GM20431 (cell line): ENCODE measurements at regions not wholly inside any gene's neighbourhood (a gene's known extent, or its start where the extent isn't known, plus 50 kb on each side); places are given as distances from the start of the nearest gene placed in this dataset.

Source experiments
- in situ Hi-C: fragments of 300-500 bp; cut with MseI, MboI; formaldehyde crosslinking; loops from one replicate; pipeline ENCODE4 v1.15.0; 2020; ENCODE audit warnings: low sequenced_read_pairs; ENCODE audit not compliant: unreplicated experiment

DNA sequence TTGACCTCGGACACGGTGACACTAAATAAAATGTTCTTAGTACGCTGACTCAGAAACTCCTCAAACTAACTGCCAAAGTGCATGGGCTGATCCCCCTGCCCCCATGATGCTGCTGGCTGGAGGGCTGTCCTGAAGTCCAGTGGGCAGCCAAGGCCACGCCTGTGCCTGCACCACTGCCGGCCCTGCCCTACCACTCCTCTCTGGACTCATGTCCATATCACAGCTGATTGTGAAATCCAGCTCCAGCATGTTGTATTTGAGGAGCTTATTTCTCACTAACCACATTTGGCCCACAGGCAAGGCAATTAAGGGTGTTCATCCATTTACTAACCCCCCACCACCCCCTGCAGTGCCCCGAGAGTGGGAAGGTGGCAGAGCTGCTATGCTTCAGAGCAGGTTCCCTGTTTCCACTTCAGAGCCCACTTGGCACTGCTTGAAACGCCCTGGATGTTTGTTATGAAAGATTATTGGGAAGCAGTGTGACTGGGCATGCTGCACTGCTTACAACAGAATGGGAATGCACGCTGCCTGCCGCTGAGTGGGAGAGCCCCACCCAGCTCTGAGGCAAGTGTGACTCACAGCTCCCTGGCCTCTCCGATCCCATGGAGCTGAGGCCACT is 114.0 kb downstream of the UQCRFS1 start:
- in situ Hi-C loops = no loop called here

- in situ Hi-C loops = no loop called here
Measured at GRCh38 chr19:29098091-29098490, 114.9 kb downstream of the UQCRFS1 start.

DNA sequence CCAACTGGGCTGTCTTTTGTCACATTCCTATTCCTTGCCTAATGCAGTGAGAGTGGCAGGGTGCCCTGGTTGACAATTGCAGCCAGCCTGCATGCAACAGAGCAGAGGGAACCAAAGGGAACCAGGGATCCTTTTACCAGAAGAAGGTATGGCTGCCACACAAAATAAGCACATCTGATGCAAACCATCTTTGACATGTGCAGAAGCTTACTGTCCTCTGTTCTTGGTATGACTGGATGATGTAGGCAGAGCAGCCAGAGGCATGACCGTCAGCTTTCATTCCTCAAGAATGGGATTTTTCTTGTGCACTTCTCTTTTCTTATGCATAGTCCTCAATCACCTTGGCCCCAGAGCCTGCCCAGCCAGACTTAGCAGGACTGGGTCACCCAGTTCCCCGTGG is 116.1 kb downstream of the UQCRFS1 start:
- in situ Hi-C loops = no loop called here

GRCh38 chr19:29093553-29093908 is 119.4 kb downstream of the UQCRFS1 start:
- in situ Hi-C loops = no loop called here

- in situ Hi-C loops = no loop called here
Measured at GRCh38 chr19:29092712-29093552, 120.0 kb downstream of the UQCRFS1 start.

GRCh38 chr19:29090783-29091526 is 122.0 kb downstream of the UQCRFS1 start:
- in situ Hi-C loops = no loop called here

DNA sequence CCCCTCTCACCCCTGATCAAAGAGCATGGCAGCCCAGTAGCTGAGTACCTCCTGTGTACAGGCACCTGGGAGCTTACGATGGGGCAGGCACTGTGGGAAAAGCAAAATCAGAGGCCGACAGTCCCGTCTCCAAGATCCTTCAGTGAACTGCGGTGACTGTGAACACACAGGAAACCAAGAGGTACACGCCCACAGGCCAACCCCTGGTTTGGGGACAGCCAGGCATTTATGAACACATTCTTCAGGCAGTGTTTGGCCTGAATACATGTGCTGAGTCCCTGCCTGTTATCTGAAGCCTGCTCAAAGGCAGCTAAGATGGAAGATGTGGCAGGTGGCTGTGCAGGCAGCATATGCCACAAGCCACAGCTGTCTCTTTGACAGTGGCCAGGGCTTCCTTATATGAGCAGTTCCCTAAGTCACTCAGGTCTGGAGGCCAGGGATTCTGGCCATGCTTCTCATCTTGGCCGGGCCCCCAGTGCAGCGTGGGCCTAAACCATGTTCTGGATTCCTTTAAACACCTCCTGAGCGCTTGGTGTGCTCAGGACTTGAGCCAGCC is 123.6 kb downstream of the UQCRFS1 start:
- in situ Hi-C loops = no loop called here

DNA sequence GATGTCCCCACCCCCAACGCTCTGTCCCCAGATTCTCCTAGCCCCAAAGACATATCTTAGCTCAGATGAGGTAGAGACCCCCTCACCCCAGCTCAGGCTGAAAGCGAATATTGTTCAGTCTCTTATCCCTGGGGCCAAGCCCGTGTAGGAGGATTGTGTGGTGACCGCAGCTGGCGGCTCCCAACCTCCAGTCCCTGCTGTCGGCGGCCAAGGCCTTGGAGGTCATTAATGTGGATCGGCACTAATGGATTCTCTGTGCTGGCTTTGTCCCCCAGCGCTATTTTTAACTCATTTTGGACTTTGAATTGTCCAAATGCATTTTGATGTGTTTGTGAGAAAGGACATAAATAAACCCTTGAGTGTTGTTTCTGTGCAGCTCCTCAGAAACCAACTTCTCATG is 124.2 kb downstream of the UQCRFS1 start:
- in situ Hi-C loops = no loop called here

DNA sequence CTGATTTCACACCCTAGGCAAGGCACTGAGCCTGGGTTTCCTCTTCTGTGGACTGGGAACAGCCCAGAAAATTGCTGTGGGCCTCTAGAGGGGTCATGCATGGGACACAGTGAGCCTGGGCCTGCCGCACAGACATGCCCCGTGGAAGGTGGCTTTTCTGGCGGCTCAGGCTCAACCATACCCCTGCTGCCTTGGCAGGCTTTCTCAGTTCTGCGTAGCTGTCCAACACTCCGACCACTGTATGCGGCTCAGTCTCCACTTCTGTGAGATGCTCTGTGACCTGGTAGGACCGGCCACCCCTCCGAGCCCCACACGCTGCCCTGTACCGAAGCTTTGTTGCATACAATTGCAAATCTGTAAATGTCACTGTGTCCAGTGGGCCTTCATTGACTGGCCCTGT is 126.3 kb downstream of the UQCRFS1 start:
- in situ Hi-C loops = no loop called here

DNA sequence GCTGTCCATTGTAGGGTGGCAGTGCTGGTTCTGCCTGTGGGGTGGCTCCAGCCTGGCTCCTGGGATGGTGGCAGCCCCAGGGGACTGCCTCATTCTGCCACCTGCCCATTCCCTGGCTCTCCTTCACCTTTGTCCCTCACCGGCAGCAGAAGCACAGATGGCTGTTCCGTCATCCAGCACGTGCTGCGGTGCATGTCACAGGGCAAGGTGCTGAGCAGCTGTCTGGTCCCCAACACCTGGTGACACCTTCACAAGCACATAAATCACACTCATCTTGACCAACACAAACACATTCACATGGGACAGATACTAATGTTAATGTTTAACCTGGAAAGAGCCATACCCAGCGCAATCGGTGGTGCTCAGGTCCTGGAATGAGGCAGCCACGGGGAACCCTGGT is 126.8 kb downstream of the UQCRFS1 start:
- in situ Hi-C loops = no loop called here

DNA sequence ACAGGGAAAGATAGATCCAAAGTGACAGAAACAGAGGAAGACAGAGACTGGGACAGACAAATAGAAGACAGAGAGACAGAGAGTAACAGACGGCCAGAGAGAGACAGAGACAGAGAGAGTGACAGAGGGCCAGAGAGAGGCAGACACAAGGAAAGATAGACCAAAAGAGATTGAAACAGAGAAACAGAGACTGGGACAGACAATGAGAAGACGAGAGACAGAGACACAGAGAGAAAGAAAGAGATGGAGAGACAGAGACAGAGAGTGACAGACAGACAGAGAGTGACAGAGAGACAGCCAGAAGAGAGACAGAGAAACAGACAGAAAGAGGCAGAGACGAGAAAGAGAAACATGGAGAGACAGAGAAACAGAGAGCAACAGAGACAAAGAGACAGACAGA is 127.3 kb downstream of the UQCRFS1 start:
- in situ Hi-C loops = no loop called here

DNA sequence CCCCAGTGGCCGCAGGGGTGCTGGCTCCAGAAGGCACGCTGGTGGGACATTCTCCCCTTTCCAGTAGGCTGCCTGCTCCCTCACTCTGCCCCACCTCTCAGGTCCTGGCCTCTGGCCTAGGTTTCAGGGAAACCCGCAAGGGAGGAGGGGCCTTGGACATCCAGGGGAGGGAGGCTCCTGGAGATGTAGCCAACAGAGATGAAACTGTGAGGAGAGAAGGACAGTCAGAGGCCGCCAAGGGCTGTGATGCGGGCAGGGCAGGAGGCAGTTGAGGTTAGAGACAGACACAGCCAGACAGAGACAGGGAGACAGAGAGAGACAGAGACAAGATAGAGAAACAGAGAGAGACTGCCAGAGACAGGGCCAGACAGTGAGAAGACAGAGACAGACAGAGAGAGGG is 127.7 kb downstream of the UQCRFS1 start:
- in situ Hi-C loops = no loop called here

GRCh38 chr19:29084266-29084665 is 128.7 kb downstream of the UQCRFS1 start:
- in situ Hi-C loops = no loop called here

DNA sequence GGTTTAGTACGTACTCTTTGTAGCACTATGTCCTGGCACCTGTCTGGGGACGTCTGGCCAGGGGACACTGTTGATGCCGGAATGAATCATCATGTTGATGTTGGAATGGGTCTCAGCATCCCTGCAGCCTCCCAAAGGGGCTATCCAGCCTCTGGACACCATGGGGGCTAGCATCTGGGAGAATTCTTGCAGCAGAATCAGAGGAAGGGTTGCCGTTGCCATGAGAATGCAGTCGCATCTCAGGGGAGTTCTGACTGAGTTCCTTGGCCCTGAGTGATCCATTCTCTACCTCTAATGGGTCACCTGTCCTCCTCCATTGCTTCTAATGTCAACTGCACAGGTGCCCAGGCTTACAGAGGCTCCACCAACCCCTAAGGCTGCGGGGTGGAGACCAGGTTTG is 129.1 kb downstream of the UQCRFS1 start:
- in situ Hi-C loops = no loop called here

DNA sequence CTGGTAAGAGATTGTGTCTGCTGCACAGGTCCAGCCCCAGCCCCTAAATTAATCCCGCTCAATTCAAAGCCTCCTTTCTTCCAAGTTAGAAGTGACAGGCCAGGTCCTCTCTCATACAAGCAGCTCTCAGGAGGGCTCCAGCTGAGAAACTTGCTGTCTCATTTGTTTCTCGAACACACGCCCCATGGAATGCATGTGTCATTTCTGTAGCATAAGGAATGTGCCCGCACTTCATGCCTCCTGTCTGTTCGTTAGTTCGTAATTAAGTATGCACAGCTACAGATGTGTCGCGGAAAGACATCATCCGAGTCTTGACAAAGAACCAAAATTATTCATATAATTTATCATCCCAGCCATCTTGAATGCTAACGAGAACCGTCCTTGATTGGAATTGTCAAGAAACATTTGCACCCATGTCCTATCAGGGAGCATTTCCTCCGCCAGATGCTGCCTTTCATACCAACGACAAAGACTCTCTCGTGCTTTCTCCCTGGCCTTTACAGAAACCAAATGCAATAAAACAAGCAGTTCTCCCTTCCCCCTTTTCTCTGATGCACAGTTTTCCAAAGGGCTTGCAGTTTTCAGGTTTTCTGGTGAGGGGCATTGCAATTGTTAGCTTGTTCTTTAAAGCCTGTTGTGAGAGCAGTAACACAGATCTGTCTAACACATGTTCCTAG is 133.5 kb downstream of the UQCRFS1 start:
- in situ Hi-C loops = no loop called here

DNA sequence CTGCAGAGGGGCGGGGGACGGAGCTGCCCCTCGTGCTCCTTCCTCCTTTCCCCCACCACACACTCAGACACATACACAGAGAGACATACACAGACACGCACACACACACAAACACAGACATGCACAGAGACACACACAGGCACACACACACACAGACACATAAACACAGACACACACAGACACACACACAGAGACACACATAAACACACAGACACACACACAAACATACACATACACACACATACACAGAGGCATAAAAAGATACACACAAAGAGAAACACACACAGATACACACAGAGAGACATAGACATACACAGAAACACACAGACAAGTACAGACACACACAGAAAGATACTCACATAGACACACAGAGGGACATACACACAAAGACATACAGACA is 136.0 kb downstream of the UQCRFS1 start:
- in situ Hi-C loops = no loop called here

- in situ Hi-C loops = no loop called here
Measured at GRCh38 chr19:29076161-29076560, 136.8 kb downstream of the UQCRFS1 start.

DNA sequence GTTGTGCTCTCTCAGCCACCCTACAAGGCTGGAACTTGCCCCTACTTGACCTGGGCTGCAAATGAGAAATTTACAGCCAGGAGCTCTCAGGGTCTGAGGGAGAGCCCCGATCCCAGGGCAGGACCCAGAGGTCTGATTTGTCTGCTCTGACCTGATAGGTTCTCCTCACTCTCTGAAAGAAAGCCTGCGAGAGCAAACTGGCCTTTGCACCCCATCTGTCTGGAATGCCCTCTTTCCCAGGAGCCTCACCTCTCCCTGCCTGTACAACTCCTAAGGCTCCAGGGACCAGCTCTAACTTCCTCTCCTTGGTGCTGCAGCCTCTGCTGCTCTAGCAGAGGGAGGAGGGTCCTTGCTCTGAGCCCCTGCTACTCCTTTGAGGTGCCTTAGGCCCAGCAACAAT is 137.8 kb downstream of the UQCRFS1 start:
- in situ Hi-C loops = no loop called here

DNA sequence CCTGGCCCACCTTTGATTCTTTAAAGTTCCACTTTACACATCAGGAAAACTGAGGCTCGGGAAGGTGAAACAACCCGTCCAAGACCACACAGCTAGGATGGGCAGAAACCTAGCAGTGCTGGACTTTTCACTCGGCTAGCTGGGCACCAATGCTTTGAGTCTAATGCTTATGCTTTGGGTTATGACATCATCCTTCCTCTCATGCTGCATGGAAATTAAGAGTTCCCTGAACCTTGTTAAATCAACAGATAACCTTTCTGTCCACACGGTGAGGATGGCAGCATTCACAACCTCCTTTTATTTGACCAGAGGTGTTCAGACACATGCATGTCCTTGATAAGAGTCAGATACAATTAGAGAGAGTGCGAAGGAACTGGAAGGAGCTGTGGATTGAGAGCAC is 138.4 kb downstream of the UQCRFS1 start:
- in situ Hi-C loops = no loop called here

GRCh38 chr19:29067831-29068230 is 145.1 kb downstream of the UQCRFS1 start:
- in situ Hi-C loops = no loop called here
